Gastroesophageal sphincter (tissue), 4 donors: ENCODE measurements at regions not wholly inside any gene's neighbourhood (a gene's known extent, or its start where the extent isn't known, plus 50 kb on each side); places are given as distances from the start of the nearest gene placed in this dataset.

Experiments
- ATAC-seq: fragments of 150-250 bp; one replicate; pipeline ENCODE4 v1.9.1; 2016; ENCODE audit warnings: mild to moderate bottlenecking, moderate library complexity
- H3K27ac ChIP-seq, 4 donors: fragments of 200-600 bp; sonication (generic) in 3 of 4; 1 replicate in 3 of 4; 2 replicates in 1 of 4; pipeline ENCODE4 v1.5.1; 2016 to 2019
- H3K27me3 ChIP-seq: fragments of 200-600 bp; sonication (generic); one replicate; pipeline ENCODE4 v1.5.1; 2019
- H3K36me3 ChIP-seq, 2 donors: fragments of 200-600 bp; sonication (generic); one replicate each; pipeline ENCODE4 v1.5.1; 2019; ENCODE audit warnings: control low read depth in 1 of 2
- H3K4me1 ChIP-seq, 3 donors: fragments of 200-600 bp; sonication (generic); 1 replicate in 2 of 3; 2 replicates in 1 of 3; pipeline ENCODE4 v1.5.1; 2016 to 2019; ENCODE audit warnings: control low read depth in 2 of 3
- H3K4me3 ChIP-seq, 2 donors: fragments of 200-600 bp; sonication (generic); one replicate each; pipeline ENCODE4 v1.5.1; 2019; ENCODE audit warnings: mild to moderate bottlenecking in 1 of 2, moderate library complexity in 1 of 2
- H3K9me3 ChIP-seq, 3 donors: fragments of 200-600 bp; sonication (generic); one replicate each; pipeline ENCODE4 v1.5.1; 2017 to 2019; ENCODE audit warnings: control low read depth in 2 of 3
- EP300 ChIP-seq: sonication (generic); formaldehyde crosslinking; IDR thresholded peaks from one replicate; pipeline ENCODE4 v1.6.1; 2017; ENCODE audit warnings: antibody characterized with exemption, mild to moderate bottlenecking
- POLR2A ChIP-seq, 2 donors: fragments of 450-650 bp; IDR thresholded peaks; one replicate each; pipeline ENCODE4 v1.6.1; 2017; ENCODE audit warnings: antibody characterized with exemption in 2 of 2, mild to moderate bottlenecking in 2 of 2, moderate library complexity in 1 of 2
- POLR2AphosphoS5 ChIP-seq: sonication (generic); formaldehyde crosslinking; IDR thresholded peaks from one replicate; pipeline ENCODE4 v1.6.1; 2017; ENCODE audit warnings: antibody characterized with exemption
- WGBS, 2 donors: methylation state at CpG; one replicate each; pipeline ENCODE4 v1.1.5; 2018; ENCODE audit warnings: low coverage in 1 of 2; 5-methylcytosine and 5-hydroxymethylcytosine counted together
- TF ChIP-seq, protein P1 (sequence below), 4 experiments: fragments of 200-600 bp in 2 of 4; fragments of 450-650 bp in 2 of 4; sonication (generic) in 1 of 4; IDR thresholded peaks; one replicate each; pipeline ENCODE4 v1.5.1; 2017 to 2019; ENCODE audit warnings: antibody characterized with exemption in 4 of 4, mild to moderate bottlenecking in 2 of 4, moderate library complexity in 2 of 4

DNA sequence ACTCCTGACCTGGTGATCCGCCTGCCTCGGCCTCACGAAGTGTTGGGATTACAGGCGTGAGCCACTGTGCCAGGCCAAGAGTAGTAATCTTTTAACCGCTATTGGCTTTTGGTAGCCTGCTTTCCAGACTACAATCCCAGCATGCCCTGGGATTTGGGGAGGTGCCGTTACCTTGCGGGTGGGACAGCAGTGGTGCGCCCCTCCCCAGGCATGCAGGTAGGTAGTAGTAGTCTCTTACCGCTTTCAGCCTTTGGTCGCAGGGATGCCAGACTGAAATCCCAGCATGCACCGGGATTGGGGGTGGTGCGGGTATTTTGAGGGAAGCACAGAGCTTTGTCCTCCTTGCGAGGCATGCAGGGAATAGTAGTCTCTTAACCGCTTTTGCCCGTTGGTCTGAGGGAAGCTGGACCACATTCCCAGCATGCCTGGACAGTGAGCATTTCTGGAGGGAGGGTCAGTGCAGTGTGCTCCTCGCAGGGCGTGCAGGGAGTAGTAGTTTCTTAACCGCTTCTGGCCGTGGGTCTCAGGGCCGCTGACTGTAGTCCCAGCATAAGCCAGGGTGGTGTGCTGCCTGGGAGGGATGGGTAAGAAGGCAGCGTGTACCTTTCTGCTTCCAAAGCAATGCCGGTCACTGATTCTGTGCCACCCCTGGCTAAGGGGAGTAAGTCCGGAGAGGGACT lies 1686.8 kb downstream of the TP53TG3F start:
- H3K4me3 ChIP-seq, result no peak overlapping the region
- no peaks in the 10 kb centered on the region for H3K4me1 ChIP-seq
- TF ChIP-seq POLR2AphosphoS5 (no peak), POLR2A (IDR thresholded peaks at IDR 0.05) (no peak), EP300 (no peak)
- TF ChIP-seq, protein P1, sequence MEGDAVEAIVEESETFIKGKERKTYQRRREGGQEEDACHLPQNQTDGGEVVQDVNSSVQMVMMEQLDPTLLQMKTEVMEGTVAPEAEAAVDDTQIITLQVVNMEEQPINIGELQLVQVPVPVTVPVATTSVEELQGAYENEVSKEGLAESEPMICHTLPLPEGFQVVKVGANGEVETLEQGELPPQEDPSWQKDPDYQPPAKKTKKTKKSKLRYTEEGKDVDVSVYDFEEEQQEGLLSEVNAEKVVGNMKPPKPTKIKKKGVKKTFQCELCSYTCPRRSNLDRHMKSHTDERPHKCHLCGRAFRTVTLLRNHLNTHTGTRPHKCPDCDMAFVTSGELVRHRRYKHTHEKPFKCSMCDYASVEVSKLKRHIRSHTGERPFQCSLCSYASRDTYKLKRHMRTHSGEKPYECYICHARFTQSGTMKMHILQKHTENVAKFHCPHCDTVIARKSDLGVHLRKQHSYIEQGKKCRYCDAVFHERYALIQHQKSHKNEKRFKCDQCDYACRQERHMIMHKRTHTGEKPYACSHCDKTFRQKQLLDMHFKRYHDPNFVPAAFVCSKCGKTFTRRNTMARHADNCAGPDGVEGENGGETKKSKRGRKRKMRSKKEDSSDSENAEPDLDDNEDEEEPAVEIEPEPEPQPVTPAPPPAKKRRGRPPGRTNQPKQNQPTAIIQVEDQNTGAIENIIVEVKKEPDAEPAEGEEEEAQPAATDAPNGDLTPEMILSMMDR (IDR thresholded peaks at IDR 0.05), result no peak
- 80% methylated on average over 1 of the region's 23 CpGs; no CpG with 5 or more reads in 1 of the 2 donors for WGBS, 2 donors
- H3K9me3 ChIP-seq, result peaks cover 0 to 71% (median 0%) of the 10 kb centered on the region in 3 donors
- no peaks in the 10 kb centered on the region for H3K27me3 ChIP-seq
- ATAC-seq, result no peak
- no peak overlapping the region for H3K27ac ChIP-seq
- no peaks in the 10 kb centered on the region for H3K36me3 ChIP-seq

DNA sequence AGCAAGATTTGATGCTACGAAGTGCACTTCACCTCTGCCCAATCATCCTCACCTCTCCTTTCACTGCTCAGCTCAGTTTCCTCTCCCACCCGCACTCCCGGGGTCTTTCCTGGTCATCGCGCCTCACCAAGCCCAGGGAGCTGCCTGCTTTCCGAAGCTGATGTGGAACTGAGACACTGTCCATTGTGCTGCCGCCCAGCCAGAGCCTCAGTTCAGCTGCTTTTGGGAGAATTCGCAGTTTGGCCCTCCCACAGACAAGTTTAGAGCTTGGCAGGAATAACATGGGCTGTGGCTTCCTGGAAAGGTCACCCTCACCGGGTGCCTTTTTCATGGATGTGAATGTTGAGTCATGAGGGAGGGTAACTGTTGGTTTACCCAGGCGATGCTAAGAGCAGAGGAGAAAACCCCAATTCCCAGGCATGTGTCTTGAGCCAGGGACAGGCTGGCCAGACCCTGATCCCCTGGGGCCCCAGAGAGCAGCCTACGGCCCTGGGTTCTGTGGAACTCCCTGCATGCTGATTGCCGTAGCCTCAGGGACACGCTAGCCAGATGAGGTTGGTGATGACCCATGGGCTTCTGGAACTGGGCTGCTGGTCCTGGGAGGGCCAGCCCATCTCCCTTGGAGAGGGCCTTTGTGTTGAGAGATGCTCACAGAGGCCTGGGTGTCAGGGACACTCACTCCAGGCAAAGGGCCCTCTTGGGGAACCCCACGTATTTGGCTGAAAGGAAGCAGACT lies 1687.5 kb downstream of the TP53TG3F start:
- TF ChIP-seq, protein P1 (IDR thresholded peaks at IDR 0.05), result no peak
- TF ChIP-seq POLR2A (IDR thresholded peaks at IDR 0.05) (no peak), POLR2AphosphoS5 (no peak), EP300 (no peak)
- no peak overlapping the region for H3K4me3 ChIP-seq
- no peaks in the 10 kb centered on the region for H3K27me3 ChIP-seq
- H3K4me1 ChIP-seq, result no peaks in the 10 kb centered on the region
- 91% methylated on average over 8 of the region's 14 CpGs; no CpG with 5 or more reads in 1 of the 2 donors for WGBS, 2 donors
- no peak for ATAC-seq
- H3K27ac ChIP-seq, result no peak overlapping the region
- no peaks in the 10 kb centered on the region for H3K36me3 ChIP-seq
- H3K9me3 ChIP-seq, result peaks cover 0 to 66% (median 0%) of the 10 kb centered on the region in 3 donors

DNA sequence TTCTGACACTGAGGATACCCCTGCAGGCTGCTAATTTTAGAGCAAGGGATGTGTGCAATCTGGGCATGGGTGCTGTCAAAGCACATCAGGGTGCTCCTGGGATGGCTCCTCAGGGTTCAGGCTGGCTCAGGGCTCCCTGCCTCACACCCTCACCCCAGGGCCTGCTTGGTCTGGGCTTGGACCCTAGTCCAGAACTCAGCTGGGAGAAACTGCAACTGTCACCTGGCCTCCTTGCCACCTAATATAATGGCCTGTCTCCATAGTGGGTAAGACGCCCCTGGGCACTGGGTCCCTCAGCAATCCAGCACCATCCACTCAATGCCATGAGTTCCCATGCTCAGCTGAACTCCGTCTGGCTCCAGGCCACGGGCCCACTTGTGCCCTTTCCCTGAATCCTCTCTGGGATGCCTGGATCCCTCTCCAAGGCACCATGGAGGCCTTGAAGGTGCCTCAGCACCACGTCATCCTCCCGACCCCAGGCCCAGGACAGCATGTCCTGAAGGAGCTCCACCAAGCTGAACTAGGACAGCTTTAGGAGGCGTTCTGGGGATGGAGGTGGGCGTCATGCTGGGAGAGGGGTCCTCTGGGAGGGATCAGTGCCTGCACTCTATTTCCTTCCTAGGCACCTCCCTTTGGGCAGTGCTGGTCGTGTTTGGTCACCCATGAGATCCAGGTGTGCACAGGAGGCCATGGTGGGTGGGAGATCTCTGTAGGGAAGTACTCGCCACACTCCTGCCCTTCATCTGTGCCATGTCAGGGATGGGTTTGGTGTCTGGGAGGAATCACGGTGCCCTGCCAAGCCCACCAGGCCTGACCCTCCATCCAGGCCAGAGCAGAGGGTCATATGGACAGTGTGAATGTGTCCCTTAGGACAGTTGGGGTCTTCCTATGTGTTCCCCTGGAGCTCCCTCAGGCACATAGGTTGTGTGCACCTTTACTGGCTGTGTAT lies 1688.4 kb downstream of the TP53TG3F start:
- peaks cover 0 to 56% (median 0%) of the 10 kb centered on the region in 3 donors for H3K9me3 ChIP-seq
- TF ChIP-seq EP300 (no peak), POLR2AphosphoS5 (no peak), POLR2A (IDR thresholded peaks at IDR 0.05) (no peak)
- TF ChIP-seq, protein P1 (IDR thresholded peaks at IDR 0.05), result no peak
- no peaks in the 10 kb centered on the region for H3K36me3 ChIP-seq
- peaks cover 3% of the 10 kb centered on the region for H3K27me3 ChIP-seq
- H3K4me1 ChIP-seq, result no peaks in the 10 kb centered on the region
- 50 to 76% methylated on average over 2 to 3 of the region's 10 CpGs for WGBS, 2 donors
- H3K4me3 ChIP-seq, result no peak overlapping the region
- H3K27ac ChIP-seq, result no peak overlapping the region
- ATAC-seq, result no peak

DNA sequence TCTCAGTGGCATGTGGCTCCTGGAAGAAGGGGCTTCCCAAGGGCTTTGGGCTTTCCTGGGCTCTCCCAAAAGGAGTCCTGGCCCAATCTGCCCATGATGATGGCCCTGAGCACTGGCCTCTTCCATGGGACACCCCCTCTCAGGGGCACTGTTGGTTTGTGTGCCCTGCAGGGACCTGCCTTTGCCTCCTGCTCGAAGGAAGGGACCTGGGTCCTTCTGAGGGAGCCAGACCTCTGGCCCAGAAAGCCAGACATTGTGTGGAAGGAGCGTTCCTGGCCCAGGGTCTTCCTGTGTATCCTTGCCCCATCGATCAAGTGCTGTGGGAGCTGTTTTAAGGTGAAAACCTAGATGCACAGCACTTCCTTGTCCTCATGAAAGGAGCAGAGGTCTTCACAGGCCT lies 1689.3 kb downstream of the TP53TG3F start:
- peaks cover 0 to 50% (median 0%) of the 10 kb centered on the region in 3 donors for H3K9me3 ChIP-seq
- no peak overlapping the region for H3K27ac ChIP-seq
- ATAC-seq, result no peak
- TF ChIP-seq, protein P1 (IDR thresholded peaks at IDR 0.05), result no peak
- TF ChIP-seq POLR2AphosphoS5, result no peak
- TF ChIP-seq EP300, result no peak
- no peak for TF ChIP-seq POLR2A (IDR thresholded peaks at IDR 0.05)
- H3K4me3 ChIP-seq, result no peak overlapping the region
- no peaks in the 10 kb centered on the region for H3K36me3 ChIP-seq
- no peaks in the 10 kb centered on the region for H3K4me1 ChIP-seq
- H3K27me3 ChIP-seq, result peaks cover 3% of the 10 kb centered on the region
- WGBS, 2 donors, result no CpG with 5 or more reads among the region's 3 CpGs
